HG03045 (cell line): ENCODE measurements at regions not wholly inside any gene's neighbourhood (a gene's known extent, or its start where the extent isn't known, plus 50 kb on each side); places are given as distances from the start of the nearest gene placed in this dataset.

Source experiments
- ATAC-seq: cut with Tn5 transposase; IDR thresholded peaks from one replicate; pipeline ENCODE4 v1.9.1; 2021; ENCODE audit warnings: mild to moderate bottlenecking, moderate library complexity; ENCODE audit not compliant: unreplicated experiment

- ATAC-seq = no peak
Measured at GRCh38 chr1:193313354-193314140, 127.1 kb upstream of the B3GALT2 start.

GRCh38 chr1:193312432-193312831, 126.0 kb upstream of the B3GALT2 start:
- ATAC-seq = no peak

- ATAC-seq = no peak
Measured at GRCh38 chr1:193311226-193311948, 125.0 kb upstream of the B3GALT2 start.

- no peak for ATAC-seq
Measured at GRCh38 chr1:193310564-193310963, 124.2 kb upstream of the B3GALT2 start.

GRCh38 chr1:193309936-193310475, 123.6 kb upstream of the B3GALT2 start:
- ATAC-seq = no peak

- no peak for ATAC-seq
Measured at GRCh38 chr1:193308438-193308837, 122.0 kb upstream of the B3GALT2 start.

- ATAC-seq = no peak
Measured at GRCh38 chr1:193306430-193306829, 120.0 kb upstream of the B3GALT2 start.
